Germinal center (tissue), 1 donor: ENCODE measurements at regions not wholly inside any gene's neighbourhood (a gene's known extent, or its start where the extent isn't known, plus 50 kb on each side); places are given as distances from the start of the nearest gene placed in this dataset.
"Not testable (repeated sequence)": the region's sequence is repeated elsewhere in the genome, so short reads cannot be mapped to it uniquely, and the experiment has no call there.

ENCODE experiments used
- DNase-seq: peaks from one replicate; pipeline ENCODE4 v3.0.0; 2012; ENCODE audit warnings: mixed read lengths, low spot score

DNA sequence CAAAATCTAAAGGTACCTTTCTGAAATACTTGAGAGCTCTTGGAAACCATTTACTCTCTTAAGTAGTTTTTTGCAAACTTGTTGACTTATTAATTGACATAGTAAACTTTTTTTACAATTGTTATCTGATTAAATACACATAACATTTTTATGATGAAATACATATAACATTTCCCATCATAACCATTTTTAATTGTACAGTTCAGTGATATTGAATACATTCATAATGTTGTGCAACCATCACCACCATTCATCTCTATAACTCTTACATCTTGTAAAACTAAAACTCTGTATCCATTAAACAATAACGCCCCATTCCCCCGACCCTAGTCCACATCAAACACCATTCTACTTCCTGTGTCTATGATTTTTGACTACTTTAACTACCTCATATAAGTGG is 95.7 kb upstream of the ZNF648 start:
- DNase-seq, result no peak

GRCh38 chr1:182154425-182154824 is 92.9 kb upstream of the ZNF648 start:
- DNase-seq, result not testable (repeated sequence)

DNA sequence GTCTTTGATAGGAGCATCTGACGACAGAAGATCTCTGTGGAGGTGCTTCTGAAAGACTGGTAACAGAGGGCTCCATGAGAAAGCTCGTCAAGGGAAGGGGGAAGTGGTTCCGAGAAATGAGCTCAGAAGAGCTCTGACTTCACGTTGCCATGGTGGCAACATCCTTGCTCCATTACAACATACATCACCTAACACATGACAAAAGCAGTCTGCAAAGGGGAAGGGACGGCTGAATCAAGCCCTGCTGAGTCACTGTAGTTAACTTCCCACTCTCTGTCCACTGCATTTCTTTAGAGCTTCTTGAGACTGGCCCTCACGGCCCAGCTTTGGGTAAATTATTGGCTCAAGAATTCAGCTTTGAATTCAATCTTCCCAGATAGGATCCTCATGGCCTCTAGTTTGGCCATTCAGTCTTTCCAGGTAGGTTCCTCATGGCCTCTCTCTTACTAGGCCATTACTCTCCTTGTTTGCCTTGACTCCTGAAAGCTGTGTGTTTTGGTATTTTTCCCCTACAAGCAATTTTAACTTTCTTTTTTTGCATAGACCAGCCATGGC is 88.0 kb upstream of the ZNF648 start:
- DNase-seq, result no peak

DNA sequence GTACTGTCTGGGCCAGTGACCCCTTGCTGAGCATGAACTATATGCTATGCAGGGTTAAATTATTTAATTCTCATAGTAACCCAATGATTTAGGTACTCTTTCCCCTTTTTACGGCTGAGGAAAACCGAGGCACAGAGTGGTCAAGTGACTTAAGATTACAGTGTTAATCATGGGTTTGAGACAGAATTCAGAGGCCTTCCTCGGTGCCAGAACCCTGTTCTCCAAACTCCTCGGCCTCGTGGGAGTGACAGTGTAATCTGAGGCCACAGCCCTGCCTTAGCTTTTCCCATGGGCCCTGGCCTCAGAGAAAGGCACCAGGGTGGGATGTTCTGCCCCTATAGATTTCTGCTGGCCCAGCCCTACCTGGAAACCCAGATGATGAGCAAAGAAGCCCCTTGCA is 86.4 kb upstream of the ZNF648 start:
- DNase-seq, result no peak

GRCh38 chr1:182147136-182147820 is 85.8 kb upstream of the ZNF648 start:
- no peak for DNase-seq

DNA sequence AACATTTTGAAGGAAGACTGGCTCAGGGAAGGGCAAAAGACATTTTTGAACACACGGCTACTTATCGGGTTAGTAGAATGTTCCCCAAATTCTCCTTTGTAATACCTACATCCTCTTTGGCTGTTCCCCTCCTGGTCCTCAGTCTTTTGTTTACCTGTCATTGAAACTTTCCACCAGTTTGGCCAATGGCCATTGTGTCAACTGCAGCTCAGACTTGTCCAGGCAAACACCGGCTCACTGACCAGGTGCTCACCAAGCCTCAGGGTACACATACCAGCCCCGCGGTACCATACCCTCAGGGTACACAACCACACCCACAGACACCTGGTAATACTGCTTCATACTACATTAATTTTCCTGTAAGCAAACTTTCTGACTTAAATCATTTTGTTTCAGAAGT is 84.8 kb upstream of the ZNF648 start:
- no peak for DNase-seq

DNA sequence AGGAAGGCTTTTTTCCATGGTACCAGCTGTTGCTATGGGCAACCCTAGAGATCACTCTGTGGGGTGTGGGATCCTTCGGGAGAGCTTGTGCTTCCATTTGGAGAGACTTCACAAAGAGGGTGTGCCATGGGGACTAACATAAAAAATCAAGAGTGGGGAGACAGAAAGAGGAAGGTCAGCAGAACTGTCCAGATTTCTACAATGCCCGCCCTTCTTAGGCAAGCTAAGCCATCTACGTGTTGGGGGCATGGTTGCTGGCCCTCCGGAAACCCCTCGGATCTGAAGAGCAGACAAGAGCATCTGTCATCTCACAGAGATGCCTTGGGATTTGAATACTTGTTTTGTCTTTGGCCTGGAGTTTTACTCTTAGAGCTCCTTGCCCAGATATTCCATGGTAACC is 83.9 kb upstream of the ZNF648 start:
- no peak for DNase-seq

- no peak for DNase-seq
Observed at GRCh38 chr1:182144646-182145030, 83.1 kb upstream of the ZNF648 start.

DNA sequence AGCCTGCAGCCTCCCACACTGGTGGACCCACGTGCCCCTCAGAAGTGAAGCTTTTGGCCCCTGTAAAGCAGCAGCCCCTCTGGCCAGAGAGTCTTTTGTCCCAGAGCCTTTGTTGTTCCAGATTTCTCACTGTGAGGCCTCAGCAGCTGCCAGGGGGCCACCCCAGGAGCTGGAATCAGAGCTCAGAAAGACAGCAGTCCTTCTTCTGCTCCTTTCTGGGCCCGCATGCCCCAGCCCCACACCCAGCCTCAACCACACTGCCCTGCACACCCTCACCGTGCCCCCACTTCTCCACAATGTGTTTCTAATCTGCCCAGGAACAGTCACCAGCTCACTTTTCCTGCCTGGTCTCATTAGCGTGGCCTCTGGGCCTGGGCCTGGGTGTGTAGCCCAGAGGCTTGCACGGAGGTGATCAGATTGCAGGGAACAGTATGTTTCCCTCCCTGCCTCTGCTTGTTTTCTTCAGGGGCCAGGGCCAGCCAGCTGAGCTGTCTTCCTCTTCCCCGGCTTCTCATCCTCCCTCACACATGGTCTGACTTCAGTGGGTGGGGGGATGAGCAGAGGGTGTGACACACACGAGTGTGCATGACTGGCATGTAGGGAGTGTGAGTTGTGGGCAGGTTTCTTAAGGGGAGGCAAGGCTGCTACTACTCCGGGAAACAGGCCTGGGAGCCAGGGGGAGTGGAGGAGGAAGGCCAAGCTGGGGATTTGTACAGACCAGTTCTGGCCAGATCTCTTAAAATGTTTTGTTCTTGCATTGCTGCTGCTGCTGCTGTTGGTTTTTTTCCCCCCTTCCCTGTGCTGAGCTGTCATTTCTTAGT is 82.5 kb upstream of the ZNF648 start:
- no peak for DNase-seq

DNA sequence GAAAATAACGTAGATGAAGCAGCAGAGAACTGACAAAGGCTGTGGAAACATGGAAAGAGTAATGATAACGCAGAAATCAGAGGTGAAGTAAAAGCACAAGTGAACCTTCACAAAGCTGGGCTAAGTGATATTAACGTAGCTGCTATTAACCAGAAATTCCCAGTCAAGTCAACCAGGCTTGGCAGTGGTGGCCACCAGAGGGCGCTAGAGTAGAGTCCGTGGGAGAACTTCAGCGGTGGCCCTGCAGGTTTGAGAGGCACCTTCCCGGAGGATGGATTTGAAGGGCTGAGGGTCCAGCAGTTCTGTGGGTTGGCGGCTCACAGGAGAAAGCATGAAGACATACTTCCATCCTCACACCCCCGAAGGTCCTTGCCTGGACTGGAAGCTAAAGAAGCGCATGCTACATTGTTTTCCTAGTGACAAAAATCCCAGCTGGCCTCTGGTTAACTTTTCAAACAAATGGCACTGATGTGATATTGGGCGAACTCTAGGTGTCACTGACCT is 81.7 kb upstream of the ZNF648 start:
- peak; percentile 66 for DNase-seq

DNA sequence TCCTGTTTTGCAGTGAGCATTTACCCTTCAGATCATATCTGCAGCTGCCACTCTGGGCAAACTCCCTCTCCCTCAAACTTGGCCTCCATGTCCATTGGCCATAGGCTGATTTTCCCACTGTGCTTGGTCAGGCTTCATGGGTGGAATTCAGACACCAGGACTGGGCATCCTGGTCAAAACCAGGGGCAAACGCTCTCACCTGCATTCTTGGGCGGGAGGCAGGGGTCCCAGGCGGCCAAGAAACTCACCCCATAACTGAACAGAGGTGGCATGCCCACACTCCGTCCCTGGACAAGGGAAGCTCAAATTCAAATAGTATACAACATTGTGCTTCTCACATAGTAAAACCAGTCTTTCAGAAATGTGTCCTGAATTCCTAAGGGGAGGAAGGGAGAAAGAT is 81.1 kb upstream of the ZNF648 start:
- no peak for DNase-seq

DNA sequence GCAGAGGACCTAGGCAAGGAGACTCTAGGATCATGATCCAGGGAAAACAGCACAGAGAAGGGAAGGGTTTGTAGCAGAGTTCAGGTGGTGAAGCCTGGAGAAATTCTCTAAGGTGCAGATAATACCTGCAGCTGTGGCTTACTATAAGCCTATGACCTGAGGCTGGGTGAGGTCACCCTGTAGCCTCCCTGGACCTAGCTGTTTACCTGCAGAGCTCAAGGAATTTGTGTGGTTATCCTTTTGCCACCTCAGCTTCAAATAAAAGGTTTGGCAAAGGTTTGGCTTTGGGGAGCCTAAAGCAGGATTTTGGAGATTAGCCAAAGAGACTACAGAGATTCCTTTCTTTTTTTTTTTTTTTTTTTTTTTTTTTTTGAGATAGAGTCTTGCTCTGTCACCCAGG is 79.5 kb upstream of the ZNF648 start:
- no peak for DNase-seq

- DNase-seq, result no peak
Observed at GRCh38 chr1:182139496-182139895, 78.0 kb upstream of the ZNF648 start.

GRCh38 chr1:182137546-182137945 is 76.0 kb upstream of the ZNF648 start:
- no peak for DNase-seq

- DNase-seq, result no peak
Observed at GRCh38 chr1:182135946-182136345, 74.4 kb upstream of the ZNF648 start.

DNA sequence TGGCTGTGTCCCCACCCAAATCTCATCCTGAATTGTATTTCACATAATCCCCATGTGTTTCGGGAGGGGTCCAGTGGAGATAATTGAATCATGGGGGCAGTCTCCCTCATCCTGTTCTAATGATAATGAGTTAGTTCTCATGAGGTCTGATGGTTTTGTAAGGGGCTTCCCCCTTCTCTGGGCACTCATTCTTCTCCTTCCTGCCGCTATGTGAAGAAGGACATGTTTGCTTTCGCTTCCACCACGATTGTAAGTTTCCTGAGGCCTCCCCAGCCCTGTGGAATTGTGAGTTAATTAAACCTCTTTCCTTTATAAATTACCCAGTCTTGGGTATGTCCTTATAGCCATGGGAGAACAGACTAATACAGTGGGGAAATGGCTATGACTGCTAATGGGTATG is 72.7 kb upstream of the ZNF648 start:
- no peak for DNase-seq

DNA sequence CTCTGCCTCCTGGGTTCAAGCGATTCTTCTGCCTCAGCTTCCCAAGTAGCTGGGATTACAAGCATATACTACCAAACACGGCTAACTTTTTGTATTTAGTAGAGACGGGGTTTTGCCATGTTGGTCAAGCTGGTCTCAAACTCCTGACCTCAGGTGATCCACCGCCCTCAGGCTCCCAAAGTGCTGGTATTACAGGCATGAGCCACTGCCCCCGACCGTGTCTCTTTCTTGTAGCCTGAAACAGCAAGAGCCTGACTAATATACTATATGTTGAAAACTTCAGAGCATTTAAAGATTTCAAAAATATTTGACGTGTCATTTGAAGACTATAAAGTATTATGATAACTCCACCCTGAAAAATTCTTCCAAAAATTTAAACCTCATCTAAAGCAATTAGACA is 71.7 kb upstream of the ZNF648 start:
- no peak for DNase-seq

- no peak for DNase-seq
Observed at GRCh38 chr1:182129398-182129797, 67.9 kb upstream of the ZNF648 start.

GRCh38 chr1:182128502-182128901 is 67.0 kb upstream of the ZNF648 start:
- no peak for DNase-seq

DNA sequence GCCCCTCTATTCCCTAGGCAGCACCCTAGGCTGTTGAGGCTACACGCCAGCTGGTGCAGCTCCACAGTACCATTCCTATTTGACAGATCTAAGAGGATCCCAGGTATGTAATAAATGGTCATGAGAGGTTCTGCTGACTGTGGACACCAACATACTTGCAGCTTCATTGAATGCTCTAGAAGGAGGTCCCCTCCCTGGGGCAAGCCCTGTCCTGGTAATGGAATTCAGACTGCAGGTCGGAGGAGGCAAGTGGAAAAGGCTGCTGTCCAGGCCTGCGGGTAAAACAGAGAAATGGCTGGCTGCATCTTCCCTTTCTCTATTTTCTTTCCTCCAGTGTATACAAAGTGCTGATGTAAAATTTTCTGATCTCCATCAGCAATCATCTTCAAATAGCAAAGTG is 66.1 kb upstream of the ZNF648 start:
- no peak for DNase-seq

DNA sequence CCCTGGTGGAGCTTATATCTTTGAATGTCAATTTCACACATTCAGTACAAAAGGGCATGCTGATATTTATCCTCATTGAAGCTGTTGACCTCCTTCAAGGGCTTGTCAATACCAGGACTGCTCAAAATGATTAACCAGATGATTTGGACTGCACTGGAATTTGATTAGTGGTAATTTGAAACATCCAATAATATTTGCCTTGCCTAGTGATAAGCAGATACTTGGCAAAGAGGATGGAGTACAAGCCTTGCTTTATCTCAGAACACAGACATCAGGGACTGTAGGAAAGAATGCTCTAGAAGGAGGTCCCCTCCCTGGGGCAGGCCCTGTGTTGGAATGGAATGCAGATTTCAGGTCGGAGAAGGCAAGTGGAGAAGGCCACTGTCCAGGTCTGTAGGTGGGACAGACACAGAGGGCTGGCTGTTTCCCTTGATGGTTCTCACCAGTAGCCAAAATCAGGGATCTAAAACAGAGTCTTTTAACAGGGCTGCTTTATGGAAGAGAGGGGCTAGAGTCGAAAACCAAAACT is 64.8 kb upstream of the ZNF648 start:
- no peak for DNase-seq

DNA sequence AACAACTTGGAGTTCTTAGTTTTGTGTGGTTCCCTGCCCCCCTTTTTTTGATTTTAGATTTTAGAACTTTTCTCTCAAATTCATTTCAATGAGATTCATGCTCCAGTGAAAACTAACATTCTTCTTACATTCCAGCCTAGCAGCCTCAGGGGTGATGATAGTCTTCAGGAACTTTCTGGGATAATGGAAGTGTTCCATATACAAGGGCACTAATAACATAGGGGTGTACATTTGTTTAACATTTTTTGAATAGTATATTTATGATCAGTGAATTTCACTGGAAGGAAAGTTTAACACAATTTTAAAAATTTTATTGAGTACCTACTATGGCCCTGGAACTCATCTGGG is 61.4 kb upstream of the ZNF648 start:
- no peak for DNase-seq

- no peak for DNase-seq
Observed at GRCh38 chr1:182122256-182122912, 60.9 kb upstream of the ZNF648 start.
